ENCODE measurements at regions not wholly inside any gene's neighbourhood (a gene's known extent, or its start where the extent isn't known, plus 50 kb on each side); places are given as distances from the start of the nearest gene placed in this dataset.

GRCh38 chrX:69284491-69284890, 119.2 kb upstream of the PJA1 start:
- intact Hi-C loops (cut with DNase I, micrococcal nuclease), result loop anchor here (10.0 kb wide), 3 partner anchors 130 to 1090 kb away; no protein-coding TSS in a partner anchor
- H3K4me3 Mint-ChIP-seq, result no peak overlapping the region

GRCh38 chrX:69282893-69283690, 117.8 kb upstream of the PJA1 start:
- Histone ChIP-seq H3K27ac (ENCODE audit: low read depth in 1 of 2, low read length in 2 of 2) (no peak overlapping the region), H3K27me3 (ENCODE audit: control insufficient read depth in 1 of 2, insufficient read depth in 2 of 2, low read length in 2 of 2) (no peaks in the 10 kb centered on the region), H3K4me1 (ENCODE audit: insufficient read depth, low read length) (peaks cover 10% of the 10 kb centered on the region), H3K36me3 (ENCODE audit: insufficient read depth, low read length) (no peaks in the 10 kb centered on the region), H3K9me3 (ENCODE audit: control insufficient read depth in 1 of 2, insufficient read depth in 1 of 2, low read length in 2 of 2) (no peaks in the 10 kb centered on the region), H3K4me3 (ENCODE audit: low read length) (no peak overlapping the region)
- intact Hi-C loops (cut with DNase I, micrococcal nuclease), result loop anchor here (10.0 kb wide), 3 partner anchors 128 to 1088 kb away; no protein-coding TSS in a partner anchor
- ATAC-seq (ENCODE audit: poor library complexity) (no peak), DNase-seq (no peak)
- ChIA-PET POLR2A (no interaction called here), CTCF (no interaction called here)
- Mint-ChIP-seq H3K27ac (no peak overlapping the region), H3K4me3 (no peak overlapping the region), H3K9me3 (no peaks in the 10 kb centered on the region), H3K36me3 (ENCODE audit: low read depth) (no peaks in the 10 kb centered on the region), H3K4me1 (ENCODE audit: low read depth) (no peaks in the 10 kb centered on the region), H3K27me3 (peaks cover 4% of the 10 kb centered on the region)
- TF ChIP-seq CTCF (IDR thresholded peaks at IDR 0.05), result no peak

More at GRCh38 chrX:69284491-69284890, 119.2 kb upstream of the PJA1 start:
- CTCF ChIA-PET, result no interaction called here
- Mint-ChIP-seq H3K9me3 (no peaks in the 10 kb centered on the region), H3K36me3 (ENCODE audit: low read depth) (no peaks in the 10 kb centered on the region), H3K4me1 (ENCODE audit: low read depth) (no peaks in the 10 kb centered on the region), H3K27ac (no peak overlapping the region), H3K27me3 (peaks cover 4% of the 10 kb centered on the region)
- TF ChIP-seq CTCF (IDR thresholded peaks at IDR 0.05), result no peak
- H3K27ac ChIP-seq (ENCODE audit: low read depth in 1 of 2, low read length in 2 of 2), result no peak overlapping the region
- DNase-seq (no peak), ATAC-seq (ENCODE audit: poor library complexity) (no peak)
- H3K9me3 ChIP-seq (ENCODE audit: control insufficient read depth in 1 of 2, insufficient read depth in 1 of 2, low read length in 2 of 2), result no peaks in the 10 kb centered on the region
- POLR2A ChIA-PET, result interaction anchor here (1.1 kb wide), 1 partner anchor 456 kb away, joined by 3 read pairs; the partner anchor contains the start of gene EFNB1
- H3K4me3 ChIP-seq (ENCODE audit: low read length), result no peak overlapping the region
- peaks cover 10% of the 10 kb centered on the region for H3K4me1 ChIP-seq (ENCODE audit: insufficient read depth, low read length)
- no peaks in the 10 kb centered on the region for H3K36me3 ChIP-seq (ENCODE audit: insufficient read depth, low read length)
- no peaks in the 10 kb centered on the region for H3K27me3 ChIP-seq (ENCODE audit: control insufficient read depth in 1 of 2, insufficient read depth in 2 of 2, low read length in 2 of 2)

- no peak for TF ChIP-seq CTCF (IDR thresholded peaks at IDR 0.05)
- Mint-ChIP-seq H3K4me3 (no peak overlapping the region), H3K27me3 (peaks cover 11% of the 10 kb centered on the region), H3K36me3 (ENCODE audit: low read depth) (no peaks in the 10 kb centered on the region), H3K27ac (no peak overlapping the region), H3K9me3 (no peaks in the 10 kb centered on the region), H3K4me1 (ENCODE audit: low read depth) (no peaks in the 10 kb centered on the region)
- H3K9me3 ChIP-seq (ENCODE audit: control insufficient read depth in 1 of 2, insufficient read depth in 1 of 2, low read length in 2 of 2), result no peaks in the 10 kb centered on the region
- ATAC-seq (ENCODE audit: poor library complexity) (no peak), DNase-seq (no peak)
- intact Hi-C loops (cut with DNase I, micrococcal nuclease), result loop anchor here (10.0 kb wide), 3 partner anchors 126 to 1086 kb away; no protein-coding TSS in a partner anchor
- no peak overlapping the region for H3K27ac ChIP-seq (ENCODE audit: low read depth in 1 of 2, low read length in 2 of 2)
- ChIA-PET CTCF (no interaction called here), POLR2A (no interaction called here)
- no peak overlapping the region for H3K4me3 ChIP-seq (ENCODE audit: low read length)
- no peaks in the 10 kb centered on the region for H3K36me3 ChIP-seq (ENCODE audit: insufficient read depth, low read length)
- H3K27me3 ChIP-seq (ENCODE audit: control insufficient read depth in 1 of 2, insufficient read depth in 2 of 2, low read length in 2 of 2), result no peaks in the 10 kb centered on the region
- H3K4me1 ChIP-seq (ENCODE audit: insufficient read depth, low read length), result peaks cover 5% of the 10 kb centered on the region
These were observed 115.7 kb upstream of the PJA1 start for GRCh38 chrX:69280933-69281332.
